Fibroblast of gingiva (primary cell): ENCODE measurements at regions not wholly inside any gene's neighbourhood (a gene's known extent, or its start where the extent isn't known, plus 50 kb on each side); places are given as distances from the start of the nearest gene placed in this dataset.

ENCODE experiments used
- DNase-seq: peaks from one replicate; pipeline ENCODE4 v3.0.0-alpha.2; 2011; ENCODE audit warnings: low read depth

DNA sequence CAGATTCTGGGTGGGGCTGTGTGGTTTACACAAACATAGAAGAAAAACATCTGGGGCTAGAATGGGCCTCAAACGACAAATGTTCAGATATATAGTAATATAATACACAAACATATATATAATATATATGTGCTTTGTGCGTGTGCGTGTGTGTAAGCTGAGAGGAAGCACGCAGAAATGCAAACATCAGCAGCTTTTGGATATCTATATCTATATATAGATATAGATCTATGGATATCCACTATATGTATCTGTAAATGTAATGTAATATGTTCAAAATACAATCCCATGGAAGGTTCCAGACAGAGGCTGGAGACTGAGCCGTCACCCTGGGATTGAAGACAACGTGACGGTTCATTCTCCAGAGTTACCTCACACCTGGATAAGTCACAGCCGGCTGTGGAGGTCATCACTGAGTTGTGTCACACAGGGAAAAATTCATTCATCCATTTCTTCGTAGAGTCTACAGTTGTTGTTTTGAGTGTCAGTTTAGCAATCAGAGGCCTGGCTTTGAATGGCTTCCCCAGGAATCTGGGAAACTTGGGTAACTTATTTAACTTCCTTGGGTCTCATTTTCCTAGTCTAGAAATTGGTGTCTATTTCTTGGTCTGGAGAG, 123.0 kb upstream of the CPEB4 start:
- no peak for DNase-seq

GRCh38 chr5:173765661-173766060, 122.5 kb upstream of the CPEB4 start:
- no peak for DNase-seq

- DNase-seq: no peak
Observed at GRCh38 chr5:173767574-173768266, 120.4 kb upstream of the CPEB4 start.

DNA sequence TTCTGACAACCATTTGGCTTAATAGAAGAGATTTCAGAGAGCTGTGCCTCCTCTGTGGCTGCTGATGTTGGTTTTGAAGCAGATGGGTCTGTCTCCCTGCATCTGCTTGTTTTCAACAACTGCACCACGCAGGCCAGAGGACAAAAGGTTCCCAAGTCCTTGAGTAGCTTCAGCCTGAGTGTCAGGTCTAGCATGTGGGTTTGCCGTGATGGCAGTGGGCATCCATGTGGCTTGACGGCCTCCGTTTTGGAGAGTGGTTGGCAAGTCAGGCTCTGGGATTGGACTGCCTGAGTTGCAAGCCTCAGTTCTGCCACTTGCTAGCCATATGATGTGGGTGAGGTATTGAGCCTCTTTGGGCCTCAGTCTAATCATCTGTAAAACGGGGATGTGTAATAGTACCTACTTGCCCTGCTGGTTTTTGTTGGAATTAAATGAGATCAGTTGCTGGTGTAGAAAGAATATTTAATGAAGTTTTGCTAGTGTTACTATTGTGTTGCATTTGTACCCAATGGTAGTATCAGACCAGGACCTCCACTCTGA, 119.8 kb upstream of the CPEB4 start:
- DNase-seq: no peak

- DNase-seq: no peak
Observed at GRCh38 chr5:173768891-173769290, 119.3 kb upstream of the CPEB4 start.

GRCh38 chr5:173770637-173771036, 117.5 kb upstream of the CPEB4 start:
- no peak for DNase-seq

DNA sequence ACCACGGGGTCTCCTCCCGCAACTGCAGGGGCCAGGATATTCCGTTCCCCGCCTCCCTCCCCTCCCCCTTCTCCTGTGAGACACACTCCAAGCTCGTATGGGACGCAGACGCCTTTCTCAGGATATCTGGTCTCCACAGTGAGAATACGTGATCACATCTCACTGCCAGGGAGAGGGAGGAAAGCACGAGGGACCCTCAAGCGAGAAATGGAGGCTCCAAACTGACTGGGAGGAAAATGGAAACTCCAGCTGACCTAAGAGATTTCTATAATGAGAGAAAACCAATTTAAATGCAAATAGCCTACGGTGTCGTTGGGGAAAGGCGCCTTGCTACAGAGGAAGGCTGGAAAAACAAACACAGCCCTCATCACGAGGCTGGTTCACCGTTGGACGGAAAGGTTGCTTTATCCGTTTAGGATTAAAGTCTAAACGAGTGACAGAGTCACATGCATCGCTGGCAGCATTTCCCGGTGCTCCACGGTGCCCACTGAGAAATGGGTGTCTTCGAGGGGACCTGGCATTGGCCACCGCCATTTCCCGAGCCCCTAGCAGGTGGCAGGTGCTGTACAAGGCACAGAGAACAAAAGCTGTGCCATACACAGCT, 116.9 kb upstream of the CPEB4 start:
- no peak for DNase-seq

GRCh38 chr5:173771725-173772383, 116.3 kb upstream of the CPEB4 start:
- DNase-seq: no peak

DNA sequence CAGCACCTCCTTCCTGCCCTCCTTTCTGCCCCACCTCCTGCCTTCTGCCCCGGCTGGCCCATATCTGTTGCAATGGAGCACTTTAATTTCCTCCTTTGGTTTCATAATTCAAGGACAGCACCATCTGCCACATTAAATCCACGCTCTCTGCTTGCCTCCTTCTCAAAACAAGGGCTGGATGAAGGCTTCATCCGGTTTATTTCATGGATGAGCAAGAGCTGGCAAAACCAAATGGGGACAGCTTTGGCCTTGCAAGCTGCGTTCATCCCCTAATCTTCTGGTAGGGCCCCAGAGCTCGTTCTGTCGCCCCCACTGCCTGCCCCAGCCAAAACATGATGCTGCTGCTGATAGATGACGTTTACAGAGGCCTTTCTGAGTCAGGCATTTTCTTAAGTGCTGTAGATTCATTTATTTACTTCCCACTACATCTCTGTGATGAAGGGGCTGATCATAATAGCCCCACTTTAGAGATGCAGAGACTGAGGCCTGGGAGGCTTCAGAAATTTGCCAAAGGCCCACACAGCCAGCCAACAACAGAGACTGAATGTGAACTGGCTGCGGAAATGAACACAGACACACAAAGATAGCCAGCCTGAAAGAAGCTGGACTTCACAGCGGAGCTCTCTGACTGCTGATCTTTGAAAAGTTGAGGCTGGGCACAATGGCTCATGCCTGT, 115.6 kb upstream of the CPEB4 start:
- DNase-seq: peak; percentile 22

DNA sequence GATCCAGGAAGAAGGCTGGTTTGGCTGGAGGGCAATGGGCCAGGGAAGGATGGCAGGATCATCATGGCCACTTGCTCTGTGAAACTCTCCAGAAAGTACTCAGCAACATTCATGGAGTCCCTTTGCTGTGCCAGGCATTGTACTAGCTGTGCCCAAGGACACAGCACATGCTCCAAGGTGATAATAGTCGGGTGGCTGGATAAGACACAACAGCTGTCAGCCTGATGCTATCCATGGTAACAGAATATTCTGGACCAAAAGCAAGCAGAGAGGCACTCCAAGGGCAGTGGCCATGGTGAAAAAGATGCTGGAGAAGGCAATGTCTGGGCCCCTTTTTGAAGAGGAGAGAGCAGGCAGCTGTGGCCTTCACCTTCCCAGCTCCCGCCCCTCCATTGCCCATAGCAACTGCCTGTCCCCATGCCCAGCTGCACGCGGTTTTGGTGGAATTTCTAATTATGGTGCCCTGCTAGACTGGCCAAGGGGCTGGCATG, 113.8 kb upstream of the CPEB4 start:
- no peak for DNase-seq

GRCh38 chr5:173775261-173776197, 112.6 kb upstream of the CPEB4 start:
- no peak for DNase-seq

DNA sequence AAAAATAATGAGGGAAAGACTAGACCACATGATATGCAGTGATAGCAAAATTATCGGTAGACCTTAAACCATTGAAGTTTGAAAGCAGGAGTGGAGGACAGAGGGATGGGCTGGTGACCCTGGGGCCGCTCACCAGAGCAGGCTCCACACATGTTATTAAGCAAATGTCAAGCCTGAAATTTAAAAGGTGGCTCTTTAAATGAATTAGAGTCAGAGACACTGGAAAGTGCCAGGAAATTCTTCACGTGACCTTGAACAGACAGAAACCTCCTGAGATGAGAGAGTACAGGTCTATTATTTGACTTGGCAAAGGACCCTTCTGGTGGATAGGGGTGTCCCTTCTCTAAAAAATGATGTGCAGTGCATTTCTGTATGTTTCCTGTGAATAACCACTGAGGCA, 111.0 kb upstream of the CPEB4 start:
- DNase-seq: no peak

- DNase-seq: no peak
Observed at GRCh38 chr5:173777674-173778073, 110.5 kb upstream of the CPEB4 start.

- no peak for DNase-seq
Observed at GRCh38 chr5:173778152-173778782, 109.9 kb upstream of the CPEB4 start.

DNA sequence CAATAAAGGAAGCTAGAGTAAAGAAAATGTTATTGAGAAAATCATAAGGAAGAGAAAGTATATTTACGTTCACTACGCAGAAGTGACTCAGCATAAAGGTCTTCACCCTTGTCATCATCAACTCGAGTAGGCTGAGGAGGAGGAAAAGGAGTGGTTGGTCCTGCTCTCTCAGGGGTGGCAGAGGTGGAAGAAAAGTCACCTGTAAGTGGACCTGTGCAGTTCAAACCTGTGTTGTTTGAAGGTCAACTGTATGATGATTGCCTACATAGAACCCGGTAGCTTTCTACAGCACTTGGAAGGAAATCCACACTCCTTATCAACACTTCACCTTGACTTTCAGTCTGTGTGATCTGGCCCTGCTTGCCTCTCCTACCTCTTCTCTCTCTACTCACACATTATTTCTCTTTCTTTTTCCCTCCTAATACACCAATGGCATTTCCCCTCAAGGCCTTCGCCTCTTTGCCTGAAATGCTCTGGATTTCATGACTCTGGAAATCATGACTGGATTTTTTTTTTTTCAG, 109.3 kb upstream of the CPEB4 start:
- no peak for DNase-seq

DNA sequence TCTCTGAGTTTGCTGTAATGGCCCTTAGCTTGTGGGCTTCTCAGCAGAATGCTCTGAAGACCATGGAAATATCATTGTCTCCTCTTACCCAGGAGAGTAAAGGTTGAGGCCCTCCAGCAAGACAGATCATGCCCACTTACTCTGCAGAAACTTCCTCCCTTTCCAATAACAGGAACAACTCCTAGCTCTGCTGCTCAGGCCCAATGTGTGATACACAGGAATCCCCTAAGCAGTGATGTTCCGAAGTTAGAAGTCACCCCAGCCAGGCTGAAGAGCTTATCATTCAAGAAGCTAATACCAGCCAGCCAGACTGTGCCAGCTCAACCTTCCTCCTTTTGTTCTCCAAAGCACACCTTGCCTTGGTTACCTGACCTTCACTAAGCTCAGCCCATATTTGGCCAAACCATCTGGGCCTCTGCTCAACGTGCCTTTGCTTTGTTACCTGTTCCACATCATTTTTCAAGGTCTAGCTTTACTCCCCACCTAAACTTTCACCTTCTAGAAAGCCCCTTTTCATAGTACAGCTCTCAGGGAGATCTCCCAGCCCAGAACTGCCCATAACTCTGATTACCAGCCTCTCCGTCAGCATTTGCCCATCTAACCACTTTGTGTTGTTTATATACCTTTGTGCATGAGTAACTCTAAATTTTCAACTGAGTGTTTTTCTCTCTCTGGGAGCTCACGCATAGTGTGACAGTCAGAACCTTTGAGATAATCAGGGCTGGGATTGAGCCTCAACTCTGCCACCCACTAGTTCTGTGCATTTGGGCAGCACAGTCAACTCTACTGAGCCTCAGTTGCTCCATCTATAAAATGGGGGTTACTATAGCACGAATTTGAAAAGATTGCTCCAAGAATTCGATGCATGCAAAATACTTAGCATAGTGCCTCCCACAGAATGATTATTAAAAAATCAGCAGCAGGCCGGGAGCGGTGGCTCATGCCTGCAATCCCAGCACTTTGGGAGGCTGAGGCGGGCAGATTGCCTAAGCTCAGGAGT, 107.6 kb upstream of the CPEB4 start:
- peak; percentile 37 for DNase-seq

DNA sequence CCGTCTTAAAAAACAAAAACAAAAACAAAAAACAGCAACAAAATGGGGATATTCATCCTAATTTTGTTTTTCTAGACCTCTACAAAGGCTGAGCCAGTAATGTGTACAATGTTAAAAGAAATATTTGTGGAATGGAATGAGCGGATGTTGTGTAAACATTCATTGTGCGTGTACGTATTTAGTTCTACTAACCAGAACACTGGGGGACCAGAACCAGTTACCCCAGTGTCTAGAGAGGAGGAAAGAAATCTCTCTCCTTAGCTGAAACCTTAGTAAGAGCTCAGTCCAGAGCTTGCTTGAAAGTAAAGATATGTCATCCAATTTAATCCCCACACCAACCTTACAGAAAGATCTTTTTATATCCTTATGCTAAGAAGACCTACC, 106.7 kb upstream of the CPEB4 start:
- DNase-seq: peak; percentile 85

GRCh38 chr5:173781816-173782670, 106.1 kb upstream of the CPEB4 start:
- peak; percentile 97 for DNase-seq
